GM23248 (cell line): ENCODE measurements at regions not wholly inside any gene's neighbourhood (a gene's known extent, or its start where the extent isn't known, plus 50 kb on each side); places are given as distances from the start of the nearest gene placed in this dataset.

ENCODE experiments used
- DNase-seq: peaks from one replicate; pipeline ENCODE4 v3.0.0-alpha.2; 2015
- H2AFZ ChIP-seq: fragments of 200-600 bp; sonication (generic); 2 replicates; pipeline ENCODE4 v1.6.1; 2016; ENCODE audit warnings: antibody characterized with exemption
- H3F3A ChIP-seq: fragments of 200-600 bp; sonication (generic); 2 replicates; pipeline ENCODE4 v1.6.1; 2016; ENCODE audit warnings: mild to moderate bottlenecking, antibody characterized with exemption, mixed run types; ENCODE audit not compliant: insufficient read depth
- H3K27ac ChIP-seq: fragments of 200-600 bp; sonication (generic); 2 replicates; pipeline ENCODE4 v1.5.1; 2016; ENCODE audit warnings: mild to moderate bottlenecking
- H3K27me3 ChIP-seq: fragments of 200-600 bp; sonication (generic); replicated peaks from 2 replicates; pipeline ENCODE4 v1.6.1; 2016; ENCODE audit warnings: mild to moderate bottlenecking; ENCODE audit not compliant: insufficient read depth
- H3K36me3 ChIP-seq: fragments of 200-600 bp; sonication (generic); 2 replicates; pipeline ENCODE4 v1.6.1; 2016; ENCODE audit warnings: low read depth, mild to moderate bottlenecking
- H3K4me1 ChIP-seq: fragments of 200-600 bp; sonication (generic); 2 replicates; pipeline ENCODE4 v1.6.1; 2016; ENCODE audit warnings: mild to moderate bottlenecking; ENCODE audit not compliant: insufficient read depth
- H3K4me2 ChIP-seq: fragments of 200-600 bp; sonication (generic); one replicate; pipeline ENCODE4 v1.6.1; 2016; ENCODE audit warnings: mild to moderate bottlenecking; ENCODE audit not compliant: unreplicated experiment
- H3K4me3 ChIP-seq: fragments of 200-600 bp; sonication (generic); 2 replicates; pipeline ENCODE4 v1.5.1; 2016; ENCODE audit warnings: mild to moderate bottlenecking
- H3K79me2 ChIP-seq: fragments of 200-600 bp; sonication (generic); 2 replicates; pipeline ENCODE4 v1.6.1; 2016; ENCODE audit warnings: mild to moderate bottlenecking; ENCODE audit not compliant: insufficient read depth
- H3K9ac ChIP-seq: fragments of 200-600 bp; sonication (generic); 2 replicates; pipeline ENCODE4 v1.6.1; 2016; ENCODE audit warnings: mild to moderate bottlenecking
- H3K9me2 ChIP-seq: fragments of 200-600 bp; sonication (generic); 2 replicates; pipeline ENCODE4 v1.6.1; 2016; ENCODE audit warnings: mixed run types, mild to moderate bottlenecking, moderate library complexity; ENCODE audit not compliant: insufficient read depth
- H3K9me3 ChIP-seq: fragments of 200-600 bp; sonication (generic); one replicate; pipeline ENCODE4 v1.6.1; 2017; ENCODE audit warnings: low read depth
- H4K20me1 ChIP-seq: fragments of 200-600 bp; sonication (generic); 2 replicates; pipeline ENCODE4 v1.6.0; 2016; ENCODE audit not compliant: insufficient read depth
- EZH2 ChIP-seq: fragments of 200-600 bp; sonication (generic); IDR thresholded peaks from 2 replicates; pipeline ENCODE4 v1.6.1; 2018; ENCODE audit warnings: antibody characterized with exemption, mild to moderate bottlenecking; ENCODE audit not compliant: insufficient read depth, poor library complexity, severe bottlenecking
- EZH2phosphoT487 ChIP-seq: fragments of 200-600 bp; sonication (generic); IDR thresholded peaks from 2 replicates; pipeline ENCODE4 v1.6.1; 2018; ENCODE audit warnings: antibody characterized with exemption, moderate library complexity, mild to moderate bottlenecking, low read depth; ENCODE audit not compliant: insufficient read depth
- WGBS, 2 experiments: methylation state at CpG; one replicate each; pipeline ENCODE4 v1.1.6; 2015 to 2017; ENCODE audit warnings: low lambda C conversion rate in 2 of 2, low coverage in 1 of 2; ENCODE audit errors: missing lambda C conversion rate in 2 of 2; 5-methylcytosine and 5-hydroxymethylcytosine counted together
- in situ Hi-C: fragments of 300-500 bp; cut with MboI; formaldehyde crosslinking; loops from 2 replicates; pipeline ENCODE4 v1.15.0; 2020

DNA sequence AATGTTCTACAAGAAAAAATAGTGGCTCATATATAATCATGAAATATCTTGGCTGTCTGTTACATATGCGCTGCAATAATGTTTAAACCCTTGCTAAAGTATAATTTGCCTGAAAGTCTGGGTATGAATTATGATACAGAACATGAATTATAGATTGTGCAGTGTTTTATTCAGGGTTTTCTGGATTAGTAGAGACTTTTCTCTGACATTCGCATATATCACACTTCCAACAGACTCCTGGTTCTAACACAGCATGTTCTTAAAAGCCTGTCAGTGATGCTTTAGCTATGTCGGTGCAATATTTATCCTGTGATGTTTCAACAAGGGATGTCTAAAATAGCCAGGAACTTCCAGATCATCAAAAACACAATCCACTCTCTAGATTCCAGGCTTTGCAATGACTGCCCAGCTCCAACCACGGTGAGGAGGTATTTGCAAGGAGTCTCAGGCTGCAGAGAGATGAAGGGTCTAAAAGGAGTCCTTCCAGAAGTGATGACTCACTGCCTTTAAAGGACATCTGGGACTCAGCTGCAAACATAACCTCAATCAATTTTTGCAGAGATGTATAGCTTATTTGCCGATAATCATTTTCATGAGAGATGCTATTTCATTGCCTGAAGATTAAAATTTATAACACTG is 69.4 kb downstream of the RWDD4 start:
- Histone ChIP-seq H3K9ac (no peak overlapping the region), H3K4me2 (no peak overlapping the region), H3K4me1 (peaks cover 4% of the 10 kb centered on the region; the same call in 1 of the 2 replicates), H3F3A (no peaks in the 10 kb centered on the region), H4K20me1 (no peaks in the 10 kb centered on the region), H3K27me3 (no peaks in the 10 kb centered on the region), H3K27ac (no peak overlapping the region), H3K79me2 (no peaks in the 10 kb centered on the region), H3K9me2 (no peaks in the 10 kb centered on the region), H2AFZ (no peak overlapping the region), H3K9me3 (no peaks in the 10 kb centered on the region), H3K36me3 (no peaks in the 10 kb centered on the region), H3K4me3 (no peak overlapping the region)
- in situ Hi-C loops, result no loop called here
- WGBS, 2 experiments, result 68 to 70% methylated on average over 5 of the region's 5 CpGs
- peak; percentile 25 for DNase-seq
- TF ChIP-seq EZH2 (no peak), EZH2phosphoT487 (no peak)
